ENCODE measurements at regions not wholly inside any gene's neighbourhood (a gene's known extent, or its start where the extent isn't known, plus 50 kb on each side); places are given as distances from the start of the nearest gene placed in this dataset.
A peak's percentile ranks its signal among the peaks of the same experiment; 100 is the strongest.

DNA sequence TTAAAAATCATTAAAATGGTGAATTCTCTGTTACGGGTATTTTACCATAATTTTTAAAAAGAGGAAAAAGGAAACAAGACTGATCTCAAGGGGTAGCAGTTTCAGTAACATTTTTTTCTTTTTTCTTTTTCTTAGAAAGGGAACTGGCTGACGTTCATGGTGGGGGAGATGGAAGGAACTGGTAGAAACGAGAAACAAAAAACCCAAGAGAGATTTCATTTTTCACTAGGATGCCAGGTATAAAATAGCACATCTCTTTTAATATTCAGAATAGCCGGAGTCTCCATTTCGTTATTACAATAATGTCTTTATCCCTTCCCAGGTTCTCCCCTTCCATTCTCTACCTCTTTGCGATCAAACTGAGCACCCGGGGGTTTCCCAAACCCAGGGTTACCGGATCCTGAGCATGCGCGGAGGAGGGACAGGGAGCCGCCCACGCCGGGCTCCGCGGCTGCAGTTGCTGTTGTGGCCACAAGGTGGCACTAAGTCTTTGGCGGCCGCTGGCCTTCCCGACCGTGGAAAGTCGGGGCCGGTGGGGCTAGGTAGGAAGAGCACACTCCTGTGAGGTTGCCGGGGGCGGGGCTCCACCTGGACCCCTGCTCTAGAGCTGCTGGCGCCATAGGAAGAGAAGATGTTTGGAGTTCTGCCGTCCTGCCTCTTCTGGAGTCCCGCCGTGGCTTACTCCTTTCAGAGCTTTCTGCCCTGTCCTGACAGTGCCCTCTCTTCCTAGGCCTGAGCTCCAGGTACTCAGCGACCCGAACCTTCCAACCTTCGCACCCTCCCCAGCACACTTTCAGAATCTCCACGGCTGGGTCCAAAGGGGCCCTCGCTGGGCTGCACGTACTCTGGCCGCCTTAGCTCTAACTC lies 146.8 kb downstream of the SH3BGRL2 start:
- peak; percentile 70 to 78 for DNase-seq (ENCODE audit: extremely low read depth in 1 of 2, low read depth in 1 of 2)

DNA sequence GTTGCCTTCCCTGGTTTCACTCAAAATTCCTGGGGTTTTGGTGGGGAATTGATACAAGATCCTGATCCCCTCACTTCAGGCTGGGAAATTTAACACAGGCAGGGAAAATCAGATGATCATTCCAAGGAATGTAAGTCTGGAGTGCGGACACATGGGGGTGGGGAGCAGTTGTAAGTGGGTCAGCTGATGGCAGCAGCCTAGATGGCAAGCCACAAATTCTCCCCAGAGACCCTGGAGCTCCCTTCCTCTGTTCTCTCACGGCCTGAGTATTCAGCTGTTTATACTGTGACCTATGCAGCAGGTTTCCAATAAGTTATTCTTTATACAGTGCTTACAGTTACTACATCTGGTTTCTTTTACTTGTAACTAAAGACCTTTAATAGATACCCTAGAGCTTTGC lies 144.9 kb downstream of the SH3BGRL2 start:
- DNase-seq (ENCODE audit: extremely low read depth in 1 of 2, low read depth in 1 of 2), result no peak

DNA sequence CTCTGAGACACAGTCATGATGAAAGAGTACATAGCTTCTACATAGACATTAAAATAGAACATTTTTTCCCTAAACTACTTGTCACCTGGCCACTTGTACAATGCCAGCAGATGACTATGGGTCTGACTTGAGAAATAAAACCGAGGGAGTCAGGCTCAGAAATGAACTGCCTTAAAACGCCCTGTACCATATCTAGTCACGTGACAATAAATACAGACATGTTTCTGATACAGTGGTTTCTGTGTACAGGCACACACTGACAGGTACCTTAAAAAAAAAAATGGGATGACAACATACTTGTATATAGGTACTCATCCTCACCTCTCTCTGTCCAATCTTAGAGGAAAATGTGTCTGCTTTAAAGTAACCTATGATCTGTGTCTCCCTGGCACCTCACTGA lies 144.1 kb downstream of the SH3BGRL2 start:
- DNase-seq (ENCODE audit: extremely low read depth in 1 of 2, low read depth in 1 of 2), result no peak

DNA sequence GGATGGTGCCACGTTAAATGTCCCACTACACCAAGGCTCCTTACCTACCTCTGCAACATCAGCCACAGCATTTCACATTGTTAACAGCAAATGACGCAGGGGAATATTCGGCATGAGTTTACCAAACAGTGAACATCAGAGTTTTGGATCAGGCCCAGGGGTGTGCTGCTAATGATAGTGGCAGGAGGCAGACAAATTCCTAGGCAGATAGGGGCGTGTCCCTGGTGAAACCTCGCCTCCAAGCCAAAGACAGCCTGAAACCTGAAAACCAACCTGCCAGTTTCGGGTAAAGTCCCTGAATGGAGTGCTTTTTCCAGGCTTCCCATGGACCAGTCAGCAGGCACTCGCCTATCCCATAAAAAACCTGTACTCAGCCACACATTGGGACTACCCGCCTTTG lies 133.6 kb downstream of the SH3BGRL2 start:
- no peak for DNase-seq (ENCODE audit: extremely low read depth in 1 of 2, low read depth in 1 of 2)

DNA sequence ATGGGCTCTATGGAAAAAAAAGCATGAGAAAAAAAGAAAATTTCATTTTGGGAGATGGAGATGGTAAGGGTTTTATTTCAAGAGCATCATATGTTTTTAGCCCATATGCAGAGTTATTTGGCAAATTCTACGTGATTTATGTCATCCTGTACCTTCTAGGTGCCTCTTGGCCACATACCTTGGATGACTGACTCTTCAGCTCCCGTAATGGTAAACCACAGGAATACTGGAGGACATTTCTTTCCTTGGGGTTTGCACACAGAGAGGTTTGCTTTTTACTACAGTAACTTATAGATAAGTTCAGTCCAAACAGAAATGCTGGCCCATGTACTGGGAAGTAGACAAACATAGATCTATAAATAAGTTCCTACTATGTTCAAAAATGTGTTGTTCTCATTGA lies 132.2 kb downstream of the SH3BGRL2 start:
- no peak for DNase-seq (ENCODE audit: extremely low read depth in 1 of 2, low read depth in 1 of 2)

DNA sequence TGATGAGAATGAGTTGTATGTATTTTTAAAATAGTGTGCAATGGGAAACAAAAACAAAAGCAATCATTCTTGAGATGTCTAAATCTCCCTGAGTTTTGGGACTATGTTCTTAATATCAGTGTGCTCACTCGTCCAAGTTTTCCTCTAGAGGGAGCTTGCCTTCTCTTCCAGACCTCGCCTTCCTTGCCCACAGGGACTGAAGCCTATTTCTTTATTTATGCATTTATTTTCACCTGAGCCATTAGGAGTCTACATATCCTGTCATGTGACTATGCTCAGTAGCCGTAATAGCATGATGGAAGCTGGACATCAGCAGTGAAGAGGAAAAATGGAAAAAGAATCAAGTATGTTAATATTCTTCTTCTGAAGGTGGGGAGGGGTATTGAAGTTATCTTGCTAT lies 131.2 kb downstream of the SH3BGRL2 start:
- no peak for DNase-seq (ENCODE audit: extremely low read depth in 1 of 2, low read depth in 1 of 2)

DNA sequence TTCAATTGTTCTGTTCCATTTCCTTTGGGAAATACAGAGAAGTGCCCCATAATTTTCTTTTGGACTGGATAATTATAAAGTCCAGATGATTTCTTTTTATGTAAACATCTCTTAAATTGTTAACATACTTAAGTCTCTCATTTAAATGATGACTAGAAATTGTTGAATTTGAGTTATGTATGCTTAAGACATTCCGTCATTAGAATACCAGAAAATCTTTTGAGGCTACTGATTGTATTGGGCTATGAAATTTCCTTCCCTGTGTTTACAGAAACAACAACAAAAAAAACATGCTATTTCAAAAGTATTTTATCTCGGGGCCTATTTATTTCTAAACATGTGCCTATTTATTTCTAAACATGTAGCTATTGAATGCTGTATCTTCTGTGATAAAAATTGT lies 125.4 kb downstream of the SH3BGRL2 start:
- no peak for DNase-seq (ENCODE audit: extremely low read depth in 1 of 2, low read depth in 1 of 2)

DNA sequence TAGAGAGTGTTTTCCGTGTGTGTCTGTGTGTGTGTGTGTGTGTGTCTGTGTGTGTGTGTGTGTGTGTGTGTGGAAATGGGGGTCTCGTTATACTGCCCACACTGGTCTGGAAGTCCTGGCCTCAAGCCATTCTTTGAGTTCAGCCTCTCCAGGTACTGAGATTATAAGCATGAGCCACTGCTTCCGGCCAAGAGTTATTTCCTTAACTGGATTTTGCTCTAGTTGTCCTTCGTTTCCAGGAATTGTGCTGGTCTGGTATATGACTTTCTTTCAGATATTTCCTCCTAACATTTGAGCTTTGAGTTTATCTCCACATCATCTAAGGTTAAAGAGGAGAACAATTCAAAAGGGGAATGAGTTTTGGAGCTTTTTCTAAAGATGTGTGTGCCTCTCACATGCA lies 124.8 kb downstream of the SH3BGRL2 start:
- DNase-seq (ENCODE audit: extremely low read depth in 1 of 2, low read depth in 1 of 2), result no peak
